ENCODE measurements at regions not wholly inside any gene's neighbourhood (a gene's known extent, or its start where the extent isn't known, plus 50 kb on each side); places are given as distances from the start of the nearest gene placed in this dataset.

DNA sequence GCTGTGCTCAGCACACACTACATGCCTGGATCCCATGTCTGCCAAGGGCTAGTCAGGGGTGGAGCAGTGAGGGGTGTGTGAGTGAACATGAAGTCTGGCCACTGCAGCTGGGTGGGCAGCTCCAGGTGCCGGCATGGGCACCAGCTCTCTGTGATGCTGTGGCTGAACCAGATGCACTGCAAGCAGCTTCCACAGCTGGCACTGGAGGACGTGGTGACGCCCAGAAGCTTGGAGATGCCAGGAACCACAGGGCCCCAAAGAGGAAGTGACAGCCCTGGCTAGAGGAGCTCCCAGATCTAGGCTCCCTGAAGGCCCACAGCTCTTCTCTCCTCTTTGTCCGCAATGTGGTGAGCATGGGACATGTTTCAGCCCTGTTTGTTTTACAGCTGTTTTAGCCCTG, 776.3 kb upstream of the POU3F3 start:
- TF ChIP-seq, protein P1, sequence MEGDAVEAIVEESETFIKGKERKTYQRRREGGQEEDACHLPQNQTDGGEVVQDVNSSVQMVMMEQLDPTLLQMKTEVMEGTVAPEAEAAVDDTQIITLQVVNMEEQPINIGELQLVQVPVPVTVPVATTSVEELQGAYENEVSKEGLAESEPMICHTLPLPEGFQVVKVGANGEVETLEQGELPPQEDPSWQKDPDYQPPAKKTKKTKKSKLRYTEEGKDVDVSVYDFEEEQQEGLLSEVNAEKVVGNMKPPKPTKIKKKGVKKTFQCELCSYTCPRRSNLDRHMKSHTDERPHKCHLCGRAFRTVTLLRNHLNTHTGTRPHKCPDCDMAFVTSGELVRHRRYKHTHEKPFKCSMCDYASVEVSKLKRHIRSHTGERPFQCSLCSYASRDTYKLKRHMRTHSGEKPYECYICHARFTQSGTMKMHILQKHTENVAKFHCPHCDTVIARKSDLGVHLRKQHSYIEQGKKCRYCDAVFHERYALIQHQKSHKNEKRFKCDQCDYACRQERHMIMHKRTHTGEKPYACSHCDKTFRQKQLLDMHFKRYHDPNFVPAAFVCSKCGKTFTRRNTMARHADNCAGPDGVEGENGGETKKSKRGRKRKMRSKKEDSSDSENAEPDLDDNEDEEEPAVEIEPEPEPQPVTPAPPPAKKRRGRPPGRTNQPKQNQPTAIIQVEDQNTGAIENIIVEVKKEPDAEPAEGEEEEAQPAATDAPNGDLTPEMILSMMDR (IDR thresholded peaks at IDR 0.05) = no peak
- TF ChIP-seq POLR2AphosphoS5 (IDR thresholded peaks at IDR 0.05; ENCODE audit: insufficient read depth in 1 of 2, low read depth in 1 of 2) = no peak
- TF ChIP-seq POLR2A (IDR thresholded peaks at IDR 0.05) = no peak
